GM18870 (cell line): ENCODE measurements at regions not wholly inside any gene's neighbourhood (a gene's known extent, or its start where the extent isn't known, plus 50 kb on each side); places are given as distances from the start of the nearest gene placed in this dataset.

Experiments used
- ATAC-seq: cut with Tn5 transposase; IDR thresholded peaks from one replicate; pipeline ENCODE4 v1.9.1; 2021; ENCODE audit warnings: moderate library complexity; ENCODE audit not compliant: unreplicated experiment

DNA sequence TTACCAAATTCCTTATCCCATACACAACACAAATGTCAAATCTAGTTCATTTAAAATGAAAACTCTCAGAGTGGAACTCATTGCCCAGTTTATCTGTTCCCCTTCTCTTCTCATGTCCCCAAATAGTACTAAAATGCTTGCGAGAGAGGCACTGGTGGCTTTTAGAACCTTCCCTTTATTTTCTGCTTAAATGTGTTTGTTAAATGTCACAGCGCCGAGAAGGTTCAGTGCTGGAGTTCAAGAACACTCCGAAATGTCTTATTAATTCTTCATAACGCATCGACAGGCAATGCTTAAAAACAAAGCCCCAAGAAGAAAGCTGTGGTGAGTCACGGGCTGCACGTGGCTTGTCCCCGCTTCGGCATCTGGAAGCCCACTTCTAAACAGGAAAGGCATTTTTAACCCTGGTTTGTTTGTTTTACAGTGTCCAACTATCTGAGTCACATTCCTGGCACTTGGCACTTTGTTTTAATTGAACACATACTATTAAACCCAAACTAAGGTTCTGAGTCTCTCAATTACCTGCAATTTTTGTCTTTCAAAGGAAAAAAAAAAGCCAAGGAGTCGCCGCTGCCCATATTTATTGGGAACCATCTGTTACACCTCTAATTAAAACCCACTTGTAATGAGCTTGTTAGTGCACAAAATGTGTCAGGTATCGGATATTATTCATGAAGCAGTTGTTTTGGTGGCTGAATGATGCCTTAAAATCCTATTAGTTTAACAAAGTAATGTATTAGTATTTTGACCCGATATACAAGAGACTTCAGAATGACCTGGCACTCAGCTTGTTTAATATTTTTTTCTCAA is 49.9 kb upstream of the MGMT start:
- no peak for ATAC-seq
